CD4-positive, alpha-beta T cell treated with Interleukin-21 for 1 hour (primary cell): ENCODE measurements at regions not wholly inside any gene's neighbourhood (a gene's known extent, or its start where the extent isn't known, plus 50 kb on each side); places are given as distances from the start of the nearest gene placed in this dataset.

Experiments
- DNase-seq: peaks from one replicate; pipeline ENCODE4 v3.0.0-alpha.2; 2020

DNA sequence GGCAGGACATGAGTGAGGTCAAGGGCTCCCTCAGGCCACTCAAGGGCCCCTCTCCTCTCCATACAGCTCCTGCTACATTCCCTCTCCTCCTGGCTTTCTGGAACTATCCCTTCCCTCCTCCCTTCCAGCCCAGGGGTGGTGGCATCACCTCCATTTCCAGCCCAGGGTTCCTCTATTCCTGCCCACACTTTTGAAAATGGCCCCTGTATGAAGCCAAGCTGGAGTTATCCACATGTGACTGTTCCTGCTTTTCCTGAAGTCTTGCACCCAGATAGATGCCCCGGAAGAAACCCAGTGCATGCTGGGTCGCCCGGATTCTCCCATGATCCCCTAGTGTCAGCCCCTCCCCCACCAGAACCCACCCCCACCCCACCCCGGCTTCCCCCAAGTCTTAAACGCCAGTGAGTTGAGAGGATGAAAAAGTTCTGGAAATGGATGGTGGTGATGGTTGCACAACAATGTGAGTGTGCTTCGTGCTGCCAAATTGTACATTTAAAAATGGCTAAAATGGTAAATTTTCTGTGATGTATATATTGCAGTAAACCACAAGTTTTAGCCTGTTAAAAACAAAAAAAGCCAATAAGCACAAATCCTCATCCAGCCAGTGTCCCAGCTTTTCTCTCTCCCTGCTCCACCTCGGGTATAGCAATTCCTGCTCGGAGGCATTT, 136.9 kb downstream of the SCARB1 start:
- DNase-seq = no peak

DNA sequence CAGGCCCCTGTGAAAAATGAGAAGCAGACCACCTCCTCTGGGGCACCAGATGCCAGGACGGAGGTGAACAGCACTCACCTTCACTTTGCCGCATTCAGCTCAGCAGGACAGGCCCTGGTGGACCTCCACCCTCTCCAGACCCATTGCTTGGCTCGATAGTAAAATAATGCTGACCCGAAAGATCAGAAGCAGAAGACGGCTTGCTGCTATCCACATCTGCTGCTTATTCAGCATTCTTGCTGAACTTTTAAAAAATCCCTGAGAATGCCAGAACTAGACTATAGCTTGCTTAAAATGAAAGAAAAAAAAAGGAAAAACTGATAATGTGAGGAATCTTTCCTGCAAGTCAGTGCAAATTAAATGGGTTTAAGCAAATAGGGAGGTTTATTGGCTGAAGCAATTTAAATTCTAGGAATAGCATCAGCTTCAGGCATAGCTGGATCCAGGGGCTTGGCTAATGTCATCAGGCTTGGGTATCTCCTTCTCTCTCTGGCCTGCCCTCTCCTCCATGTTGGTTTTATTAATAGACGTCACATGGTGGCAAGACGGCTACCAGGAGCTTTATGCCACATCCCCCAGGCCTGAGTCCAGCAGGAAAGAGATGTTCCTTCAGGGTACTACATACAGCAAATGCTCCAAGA, 137.9 kb downstream of the SCARB1 start:
- no peak for DNase-seq

- DNase-seq = no peak
These were observed 138.6 kb downstream of the SCARB1 start for GRCh38 chr12:124725099-124725498.

DNA sequence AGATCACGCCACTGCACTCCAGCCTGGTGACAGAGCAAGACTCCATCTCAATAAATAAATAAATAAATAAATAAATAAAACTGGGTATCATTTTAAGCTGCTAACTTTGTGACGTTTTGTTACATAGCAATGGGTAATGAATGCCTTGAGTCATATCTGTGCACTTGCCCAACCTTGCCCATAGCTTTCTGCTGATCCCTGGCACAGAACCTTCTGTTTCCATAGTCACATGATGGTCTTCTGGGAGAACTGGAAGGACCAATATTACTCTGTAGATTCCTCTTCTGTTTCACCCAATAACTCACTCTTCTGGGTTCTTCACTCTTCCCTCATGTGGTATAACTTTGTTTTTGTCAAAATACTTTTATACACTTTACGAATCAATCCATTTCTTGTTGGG, 140.8 kb downstream of the SCARB1 start:
- DNase-seq = no peak

DNA sequence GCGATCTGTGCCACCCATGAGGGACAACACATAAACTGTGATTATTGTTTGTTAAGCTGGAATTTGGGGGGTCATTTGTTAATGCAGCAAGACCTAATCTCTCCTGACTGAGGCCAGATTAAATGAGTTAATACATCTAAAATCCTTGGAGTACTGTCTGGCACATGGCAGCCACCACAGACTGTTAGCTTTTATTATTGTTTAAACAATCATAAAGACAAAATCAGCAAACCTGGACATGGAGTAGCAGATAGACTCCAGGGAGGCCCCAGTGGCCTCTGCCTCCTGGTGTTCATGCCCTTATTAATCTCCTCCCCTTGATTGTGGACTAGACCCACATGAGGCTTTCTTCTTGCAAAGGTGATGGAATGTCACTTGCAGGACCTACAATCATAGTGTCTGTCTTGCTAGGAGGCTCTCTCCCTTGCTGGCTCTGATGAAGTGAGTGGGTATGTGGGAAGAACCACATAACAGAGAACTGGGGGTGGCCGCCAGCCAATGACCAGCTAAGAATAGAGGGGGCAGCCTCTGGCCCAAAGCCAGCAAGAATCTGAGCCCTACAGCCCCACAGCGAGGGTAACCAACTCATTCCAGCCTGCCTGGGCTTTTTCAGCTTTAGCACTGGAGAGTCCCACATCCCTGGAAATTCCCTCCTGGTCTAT, 142.0 kb downstream of the SCARB1 start:
- no peak for DNase-seq

DNA sequence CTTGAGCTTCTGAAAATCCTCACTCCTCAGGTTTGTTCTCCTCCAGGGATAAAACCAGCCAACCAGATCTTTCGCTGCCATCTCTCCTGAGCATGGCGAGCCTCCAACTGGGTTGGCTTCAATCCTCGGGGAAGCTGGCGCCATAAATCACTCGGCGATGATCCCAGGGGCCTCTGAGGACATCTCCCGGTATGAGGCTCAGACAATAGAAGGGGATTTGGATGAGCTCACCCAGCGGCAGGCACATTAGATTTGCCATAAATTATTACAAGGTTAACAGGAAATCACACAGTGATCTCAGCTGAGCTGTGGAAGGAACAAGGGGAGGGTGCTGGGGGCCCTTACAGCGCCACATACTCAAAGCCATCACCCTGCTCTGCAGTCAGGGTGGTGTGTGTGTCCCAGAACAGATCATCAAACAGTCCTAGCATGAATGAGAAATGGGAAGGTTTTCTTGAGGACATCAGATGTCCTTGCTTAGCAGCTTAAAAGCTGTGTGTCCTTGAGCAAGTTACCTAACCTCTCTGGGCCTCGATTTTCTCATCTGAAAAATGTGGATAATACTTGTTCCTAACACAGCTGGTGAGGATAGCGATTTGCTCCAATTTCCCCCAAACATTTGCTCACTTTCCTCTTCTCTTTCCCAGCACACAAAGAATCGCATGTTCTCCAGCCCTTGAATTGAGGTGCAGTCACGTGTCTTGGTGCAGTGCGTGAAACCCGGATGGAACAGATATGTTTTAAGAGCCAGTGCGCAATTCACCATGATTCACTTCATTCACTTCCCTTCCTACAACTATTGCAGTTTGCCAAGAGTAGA, 142.8 kb downstream of the SCARB1 start:
- no peak for DNase-seq

- DNase-seq = no peak
These were observed 143.5 kb downstream of the SCARB1 start for GRCh38 chr12:124720004-124720680.

DNA sequence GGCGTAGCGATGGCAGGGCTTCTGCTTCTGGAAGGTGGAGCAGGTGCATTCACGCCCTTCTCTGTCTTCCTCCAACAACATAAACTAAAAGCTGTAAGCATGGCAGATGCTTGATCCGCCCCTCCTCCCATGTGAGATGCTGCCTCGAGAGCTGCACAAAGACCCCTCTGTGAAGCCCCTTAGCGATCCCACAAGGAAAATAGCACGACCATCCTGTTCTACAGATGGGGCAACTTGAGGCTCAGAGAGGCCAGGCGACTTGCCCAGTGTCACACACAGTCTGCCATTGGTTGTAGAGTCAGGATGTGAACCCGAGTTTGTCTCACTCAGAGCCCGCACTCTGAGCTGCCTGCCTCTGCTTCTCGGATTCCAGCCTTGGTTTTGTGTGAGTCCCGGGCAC, 144.4 kb downstream of the SCARB1 start:
- DNase-seq = no peak

DNA sequence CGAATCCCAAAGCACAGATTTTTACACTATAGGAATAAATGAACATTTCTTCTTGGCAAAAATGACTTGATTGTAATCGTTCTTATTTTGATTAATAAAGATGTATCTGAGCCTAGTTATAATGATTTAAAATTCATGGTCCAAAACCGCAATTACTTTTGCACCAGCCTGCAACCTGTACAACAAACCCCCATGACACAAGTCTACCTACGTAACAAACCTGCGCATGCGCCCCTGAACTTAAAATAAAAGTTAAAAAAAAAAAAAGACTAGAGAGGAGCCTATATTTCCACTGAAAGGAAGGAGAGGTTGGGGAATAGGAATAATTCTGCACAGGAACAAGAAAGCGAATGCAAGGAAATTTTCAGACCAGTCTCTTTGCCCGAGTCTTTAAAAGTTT, 145.2 kb downstream of the SCARB1 start:
- DNase-seq = no peak

DNA sequence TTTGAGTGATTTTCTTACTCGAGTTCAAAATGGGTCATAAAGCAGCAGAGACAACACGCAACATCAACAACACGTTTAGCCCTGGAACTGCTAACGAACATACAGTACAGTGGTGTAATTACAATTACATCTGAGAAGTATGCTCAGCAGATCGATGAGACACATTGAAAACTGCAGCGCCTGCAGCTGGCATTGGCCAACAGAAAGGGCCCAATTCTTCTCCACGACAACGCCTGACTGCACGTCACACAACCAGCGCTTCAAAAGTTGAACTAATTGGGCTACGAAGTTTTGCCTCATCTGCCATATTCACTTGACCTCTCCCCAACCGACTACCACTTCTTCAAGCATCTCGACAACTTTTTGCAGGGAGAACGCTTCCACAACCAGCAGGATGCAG, 145.6 kb downstream of the SCARB1 start:
- DNase-seq = no peak

- no peak for DNase-seq
These were observed 146.3 kb downstream of the SCARB1 start for GRCh38 chr12:124717318-124717717.

DNA sequence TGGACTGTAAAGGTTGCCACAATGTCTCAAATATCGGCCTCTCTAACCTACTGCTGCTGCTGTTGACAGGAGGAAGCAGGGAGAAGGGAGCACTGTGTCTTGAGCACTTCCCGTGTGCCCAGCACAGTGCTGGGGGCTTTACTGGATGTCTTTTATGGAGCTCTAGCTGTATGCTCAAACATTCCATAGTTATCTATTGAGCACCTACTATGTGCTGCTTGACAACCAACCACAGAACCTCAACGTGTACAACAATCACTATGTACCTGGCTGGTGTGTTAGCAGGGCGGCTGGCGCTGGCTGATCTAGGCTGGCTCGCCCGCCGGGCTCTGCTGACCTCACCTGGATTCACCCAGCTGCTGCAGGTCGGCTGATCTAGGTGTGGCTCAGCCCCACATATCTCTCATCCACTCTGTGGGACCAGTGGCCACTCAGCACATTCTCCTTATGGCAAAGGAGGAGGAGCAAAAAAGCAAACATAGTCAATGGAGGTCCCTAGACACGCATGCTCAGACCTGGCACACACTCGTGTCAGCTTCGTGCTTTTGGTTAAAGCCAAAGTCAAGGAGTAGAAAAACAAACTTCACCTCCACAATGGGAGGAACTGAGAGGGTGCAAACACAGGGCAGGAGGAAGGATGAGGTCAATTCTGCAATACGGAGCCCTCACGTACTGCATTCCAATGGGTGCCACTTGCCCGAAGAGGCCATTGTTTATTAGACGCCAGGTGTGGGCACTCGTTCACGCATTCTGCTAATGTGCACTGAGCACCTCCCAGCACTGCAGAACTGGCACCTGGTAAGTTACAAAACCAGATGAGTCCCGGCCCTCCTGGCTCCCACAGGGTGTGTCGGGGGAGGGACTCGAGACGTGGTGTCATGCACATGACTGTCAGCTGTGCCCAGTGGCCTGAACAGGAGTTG, 147.2 kb downstream of the SCARB1 start:
- no peak for DNase-seq

DNA sequence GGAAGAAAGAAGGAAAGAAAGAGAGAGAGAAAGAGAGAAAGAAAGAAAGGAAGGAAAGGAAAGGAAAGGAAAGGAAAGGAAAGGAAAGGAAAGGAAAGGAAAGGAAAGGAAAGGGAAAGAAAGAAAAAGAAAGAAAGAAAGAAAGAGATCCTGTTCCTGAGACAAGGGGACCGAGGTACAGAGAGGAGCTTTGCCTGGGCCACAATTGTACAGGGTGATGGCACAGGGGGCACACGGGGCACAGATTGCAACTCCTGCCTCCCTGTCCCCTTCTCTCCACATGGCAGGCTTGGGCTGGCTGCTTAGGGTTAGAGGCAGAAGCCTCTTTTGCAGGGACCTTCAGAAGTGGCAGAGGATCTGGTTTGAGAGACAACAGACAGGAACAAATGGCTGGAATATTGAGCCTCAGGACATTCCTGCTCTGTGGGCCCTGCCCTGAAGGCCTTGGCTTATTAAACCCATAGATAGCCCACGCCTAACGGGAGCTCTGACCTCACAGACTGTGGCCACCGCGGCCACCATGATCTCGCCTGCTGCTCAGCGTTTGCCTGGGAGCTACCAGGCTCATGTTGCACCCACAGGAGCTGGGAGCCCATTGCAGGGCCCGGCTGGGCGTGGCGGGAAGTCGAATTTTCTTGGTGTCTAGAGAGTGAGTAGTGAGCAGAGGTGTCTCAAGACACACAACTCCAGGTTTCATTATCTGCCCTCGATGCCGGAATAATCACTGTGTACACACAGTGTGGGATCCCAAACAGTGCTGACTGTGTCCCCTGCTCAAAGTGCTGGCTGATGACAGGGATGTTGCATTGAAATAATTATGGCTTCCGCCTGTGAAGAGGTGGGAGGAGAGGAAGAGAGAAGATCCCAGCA, 147.9 kb upstream of the NCOR2 start:
- DNase-seq = no peak

GRCh38 chr12:124713436-124714082, 146.1 kb upstream of the NCOR2 start:
- DNase-seq = peak; percentile 74

- peak; percentile 30 for DNase-seq
These were observed 145.6 kb upstream of the NCOR2 start for GRCh38 chr12:124713041-124713435.

DNA sequence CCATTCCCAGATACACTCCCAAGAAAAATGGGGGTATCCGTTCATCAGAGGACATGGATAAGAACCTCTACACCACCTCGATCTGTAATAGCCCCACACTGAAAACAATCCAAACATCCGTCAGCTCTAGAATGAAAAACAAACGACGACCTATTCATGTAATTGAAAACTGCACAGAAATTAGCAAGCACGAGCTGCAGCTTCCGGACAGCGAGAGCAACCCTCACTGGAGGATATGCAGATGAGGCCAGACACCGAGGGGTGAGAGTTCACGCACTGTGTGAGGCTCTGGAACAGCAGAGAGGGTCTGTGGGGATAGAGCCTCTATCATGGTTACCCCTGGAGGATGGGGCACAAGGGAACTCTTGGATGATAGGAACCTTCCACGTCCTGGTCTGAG, 143.9 kb upstream of the NCOR2 start:
- no peak for DNase-seq

DNA sequence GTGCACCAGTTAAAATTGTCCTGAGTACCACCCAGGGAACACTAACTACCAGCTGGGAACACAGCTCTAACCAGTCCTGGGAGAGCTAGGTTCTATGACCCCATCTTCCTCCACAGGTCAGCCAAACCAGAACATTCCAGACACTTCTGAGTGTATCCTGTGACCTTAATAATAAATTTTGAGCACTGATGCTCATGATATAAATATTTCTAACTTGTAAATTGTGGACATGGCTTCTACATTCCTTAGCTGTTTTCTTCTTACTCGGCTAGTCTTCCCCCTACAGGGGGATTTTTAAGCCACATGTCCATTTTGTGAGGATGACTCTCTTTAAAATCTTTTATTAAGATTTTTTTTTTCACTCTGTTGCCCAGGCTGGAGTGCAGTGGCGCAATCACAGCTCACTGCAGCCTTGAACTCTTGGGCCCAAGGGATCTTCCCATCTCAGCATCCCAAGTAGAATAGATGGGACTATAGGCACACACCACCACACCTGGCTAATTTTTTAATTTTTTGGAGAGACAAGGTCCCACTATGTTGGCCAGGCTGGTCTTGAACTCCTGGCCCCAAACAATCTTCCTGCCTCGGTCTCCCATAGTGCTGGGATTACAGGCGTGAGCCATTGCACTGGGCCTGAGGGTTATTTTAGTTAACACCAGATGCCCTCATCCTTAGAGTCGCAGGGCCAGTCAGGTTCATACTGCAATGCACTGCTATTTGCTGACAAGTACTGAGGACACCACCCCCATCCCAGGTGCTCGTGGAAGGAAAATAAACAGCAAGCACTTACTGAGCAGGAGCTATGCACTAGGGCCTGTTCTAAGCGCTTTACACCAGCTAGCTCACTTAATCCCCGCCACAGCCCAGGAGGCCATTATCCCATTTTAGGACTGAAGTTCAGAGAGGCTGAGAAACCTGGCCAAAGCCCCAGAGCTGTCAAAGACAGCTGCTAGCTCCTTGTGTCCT, 142.6 kb upstream of the NCOR2 start:
- DNase-seq = no peak

GRCh38 chr12:124707316-124707715, 139.9 kb upstream of the NCOR2 start:
- no peak for DNase-seq

DNA sequence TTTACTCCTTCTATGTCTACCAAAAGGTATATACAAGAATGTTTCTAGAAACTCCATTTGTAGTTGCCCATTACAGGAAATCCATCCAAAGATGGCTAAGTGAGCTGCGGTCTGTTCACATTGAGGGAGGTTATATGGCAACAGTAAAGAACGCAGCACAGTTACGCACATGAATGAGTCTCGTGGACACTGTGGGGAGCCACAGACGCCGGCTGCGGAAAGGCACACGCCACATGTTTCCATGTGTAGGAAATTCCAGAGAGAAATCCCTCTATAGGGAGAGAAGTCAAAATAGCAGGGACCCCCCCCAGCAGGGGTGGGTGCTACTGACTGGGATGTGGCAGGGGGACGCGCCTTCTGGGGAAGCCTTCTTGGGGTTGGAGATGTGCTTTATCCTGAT, 139.0 kb upstream of the NCOR2 start:
- no peak for DNase-seq
